ENCODE measurements at regions not wholly inside any gene's neighbourhood (a gene's known extent, or its start where the extent isn't known, plus 50 kb on each side); places are given as distances from the start of the nearest gene placed in this dataset.
A peak's percentile ranks its signal among the peaks of the same experiment; 100 is the strongest.
"Not testable (repeated sequence)": the region's sequence is repeated elsewhere in the genome, so short reads cannot be mapped to it uniquely, and the experiment has no call there.

DNA sequence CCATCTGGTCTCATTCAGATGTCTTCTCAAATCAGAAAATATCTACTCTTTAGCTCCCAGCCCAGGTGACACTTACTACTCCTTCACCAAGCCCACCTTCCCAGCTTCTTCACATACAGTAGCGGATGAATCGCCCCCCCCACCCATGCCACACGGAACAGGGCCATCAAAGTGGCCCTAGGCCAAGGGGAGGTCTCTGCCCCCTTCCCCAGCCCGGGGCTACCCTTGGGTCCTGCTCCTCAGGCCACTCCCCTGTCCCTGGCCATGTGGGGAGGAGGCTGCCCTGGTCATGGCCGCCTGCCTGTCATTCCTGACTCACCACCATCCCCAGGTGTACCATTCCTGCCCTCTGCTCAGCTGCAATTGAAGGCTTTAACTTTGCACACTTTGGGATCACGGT is 142.8 kb downstream of the NECTIN1 start:
- CTCF ChIA-PET, result no interaction called here
- peaks cover 9% of the 10 kb centered on the region for H3K4me1 Mint-ChIP-seq
- no peaks in the 10 kb centered on the region for H3K9me3 Mint-ChIP-seq
- no peak overlapping the region for H3K27ac Mint-ChIP-seq
- DNase-seq, result no peak
- H3K27me3 Mint-ChIP-seq, result peaks cover 73% of the 10 kb centered on the region
- no peak overlapping the region for H3K4me3 Mint-ChIP-seq
- no peaks in the 10 kb centered on the region for H3K36me3 Mint-ChIP-seq

- Mint-ChIP-seq H3K27ac (no peak overlapping the region), H3K4me1 (peaks cover 7% of the 10 kb centered on the region), H3K9me3 (no peaks in the 10 kb centered on the region), H3K36me3 (no peaks in the 10 kb centered on the region), H3K4me3 (no peak overlapping the region), H3K27me3 (peaks cover 76% of the 10 kb centered on the region)
- no peak for DNase-seq
- CTCF ChIA-PET, result no interaction called here
These were observed 143.8 kb downstream of the NECTIN1 start for GRCh38 chr11:119585043-119585781.

DNA sequence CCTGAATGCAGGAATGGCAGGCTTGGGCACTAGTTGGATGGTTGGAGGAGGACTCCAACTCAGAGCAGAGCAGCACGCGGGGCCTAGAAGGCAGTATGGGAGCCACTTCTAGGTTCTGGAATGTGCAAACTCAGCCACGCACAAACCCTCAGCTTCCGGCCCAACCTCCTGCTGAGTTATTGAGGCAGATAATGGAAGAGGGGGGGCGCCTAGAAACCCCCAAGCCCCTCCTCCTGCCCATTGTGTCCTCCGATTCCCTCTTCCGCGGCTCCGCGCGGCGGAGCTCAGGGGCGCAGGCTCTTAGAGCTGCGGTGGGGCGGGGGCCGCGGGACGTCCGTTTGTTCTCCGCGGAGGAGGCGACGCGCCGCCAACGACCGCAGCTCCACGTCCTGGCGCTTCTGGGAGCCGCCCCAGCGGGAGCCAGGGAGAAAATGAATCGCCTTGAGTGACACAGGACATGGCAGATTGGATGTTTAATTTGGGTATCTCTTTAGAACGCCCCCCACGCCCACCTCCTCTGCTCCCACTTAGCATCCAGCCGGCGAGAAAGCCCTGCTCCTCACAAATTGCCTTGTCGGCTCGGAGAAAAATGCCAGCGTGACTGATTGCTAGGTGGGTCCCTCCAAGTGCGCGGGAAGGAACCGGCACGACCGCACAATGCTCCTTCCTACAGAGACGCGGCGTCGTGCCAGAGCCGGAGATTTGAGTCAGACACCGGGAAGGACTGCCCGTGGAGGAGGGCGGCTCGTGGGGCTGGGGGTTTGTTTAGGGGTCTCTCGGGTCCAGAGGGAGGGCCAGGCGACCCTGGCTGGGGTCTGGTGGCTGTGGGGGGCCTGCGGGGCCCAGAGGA is 144.6 kb downstream of the NECTIN1 start:
- Mint-ChIP-seq H3K9me3 (no peaks in the 10 kb centered on the region), H3K36me3 (no peaks in the 10 kb centered on the region), H3K4me1 (peaks cover 7% of the 10 kb centered on the region), H3K27me3 (peaks cover 78% of the 10 kb centered on the region), H3K4me3 (no peak overlapping the region), H3K27ac (no peak overlapping the region)
- DNase-seq, result peak; percentile 25
- CTCF ChIA-PET, result interaction anchor here (1.2 kb wide), 1 partner anchor 52 kb away, joined by 3 read pairs; no protein-coding TSS in a partner anchor

GRCh38 chr11:119583585-119583984 is 145.4 kb downstream of the NECTIN1 start:
- Mint-ChIP-seq H3K27ac (no peak overlapping the region), H3K9me3 (no peaks in the 10 kb centered on the region), H3K36me3 (no peaks in the 10 kb centered on the region), H3K4me3 (no peak overlapping the region), H3K4me1 (peaks cover 7% of the 10 kb centered on the region), H3K27me3 (peaks cover 74% of the 10 kb centered on the region)
- CTCF ChIA-PET, result interaction anchor here (0.7 to 1.2 kb wide), 2 partner anchors 51 to 588 kb away, joined by 3 to 5 read pairs; no protein-coding TSS in a partner anchor
- no peak for DNase-seq

- H3K27ac Mint-ChIP-seq, CTCF ChIA-PET, H3K9me3 Mint-ChIP-seq, H3K4me3 Mint-ChIP-seq, H3K36me3 Mint-ChIP-seq, H3K4me1 Mint-ChIP-seq, DNase-seq: not testable (repeated sequence)
- H3K27me3 Mint-ChIP-seq, result peaks cover 66% of the 10 kb centered on the region
These were observed 147.6 kb downstream of the NECTIN1 start for GRCh38 chr11:119581396-119581795.

- Mint-ChIP-seq H3K4me3 (no peak overlapping the region), H3K4me1 (peaks cover 7% of the 10 kb centered on the region), H3K27ac (no peak overlapping the region), H3K36me3 (no peaks in the 10 kb centered on the region), H3K27me3 (peaks cover 59% of the 10 kb centered on the region), H3K9me3 (no peaks in the 10 kb centered on the region)
- CTCF ChIA-PET, result no interaction called here
- no peak for DNase-seq
These were observed 148.2 kb downstream of the NECTIN1 start for GRCh38 chr11:119580751-119581150.

GRCh38 chr11:119580081-119580480 is 148.9 kb downstream of the NECTIN1 start:
- CTCF ChIA-PET, result no interaction called here
- Mint-ChIP-seq H3K4me3 (no peak overlapping the region), H3K27ac (no peak overlapping the region), H3K9me3 (no peaks in the 10 kb centered on the region), H3K27me3 (peaks cover 52% of the 10 kb centered on the region), H3K4me1 (peaks cover 7% of the 10 kb centered on the region), H3K36me3 (no peaks in the 10 kb centered on the region)
- DNase-seq, result no peak

DNA sequence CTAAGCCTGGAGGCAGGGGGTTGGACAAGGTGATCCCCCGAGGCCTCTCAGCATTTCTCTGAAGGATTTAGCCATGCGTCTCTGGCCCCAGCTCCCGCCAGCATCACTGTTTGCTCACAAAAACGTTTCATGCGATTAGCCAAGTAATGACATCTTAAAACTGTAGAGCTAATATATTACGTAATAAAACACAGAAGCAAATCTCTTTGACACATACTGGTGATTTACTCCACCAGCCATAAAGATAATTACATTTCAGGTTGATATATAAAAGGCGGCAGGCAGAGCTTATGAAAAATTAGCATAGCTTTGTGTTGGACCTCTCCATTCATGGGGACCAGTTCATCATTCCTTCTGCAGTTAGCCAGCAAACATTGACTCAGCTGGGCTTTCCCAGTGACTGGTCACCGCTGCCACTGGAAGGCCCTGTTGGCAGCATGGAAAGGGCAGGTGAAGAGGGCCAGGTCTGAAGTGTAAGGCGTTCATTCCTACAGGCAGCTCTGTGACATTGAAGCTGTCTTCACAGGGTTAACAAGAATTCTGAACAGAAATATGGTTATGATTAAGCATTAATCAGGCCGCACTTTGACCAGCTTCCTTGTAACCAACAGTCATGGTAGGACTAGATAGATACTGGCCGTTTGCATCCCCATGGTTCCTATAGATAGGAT is 150.3 kb downstream of the NECTIN1 start:
- CTCF ChIA-PET, result no interaction called here

GRCh38 chr11:119573858-119574257 is 150.9 kb upstream of the THY1 start:
- Mint-ChIP-seq H3K4me1 (no peaks in the 10 kb centered on the region), H3K36me3 (no peaks in the 10 kb centered on the region), H3K27me3 (peaks cover 14% of the 10 kb centered on the region), H3K9me3 (no peaks in the 10 kb centered on the region), H3K4me3 (no peak overlapping the region), H3K27ac (no peak overlapping the region)
- no peak for DNase-seq
- CTCF ChIA-PET, result no interaction called here

More for the DNA sequence above, 150.3 kb downstream of the NECTIN1 start:
- no peaks in the 10 kb centered on the region for H3K4me1 Mint-ChIP-seq
- no peak overlapping the region for H3K27ac Mint-ChIP-seq
- H3K36me3 Mint-ChIP-seq, result no peaks in the 10 kb centered on the region
- DNase-seq, result no peak
- H3K27me3 Mint-ChIP-seq, result peaks cover 38% of the 10 kb centered on the region
- H3K4me3 Mint-ChIP-seq, result no peak overlapping the region
- H3K9me3 Mint-ChIP-seq, result no peaks in the 10 kb centered on the region

DNA sequence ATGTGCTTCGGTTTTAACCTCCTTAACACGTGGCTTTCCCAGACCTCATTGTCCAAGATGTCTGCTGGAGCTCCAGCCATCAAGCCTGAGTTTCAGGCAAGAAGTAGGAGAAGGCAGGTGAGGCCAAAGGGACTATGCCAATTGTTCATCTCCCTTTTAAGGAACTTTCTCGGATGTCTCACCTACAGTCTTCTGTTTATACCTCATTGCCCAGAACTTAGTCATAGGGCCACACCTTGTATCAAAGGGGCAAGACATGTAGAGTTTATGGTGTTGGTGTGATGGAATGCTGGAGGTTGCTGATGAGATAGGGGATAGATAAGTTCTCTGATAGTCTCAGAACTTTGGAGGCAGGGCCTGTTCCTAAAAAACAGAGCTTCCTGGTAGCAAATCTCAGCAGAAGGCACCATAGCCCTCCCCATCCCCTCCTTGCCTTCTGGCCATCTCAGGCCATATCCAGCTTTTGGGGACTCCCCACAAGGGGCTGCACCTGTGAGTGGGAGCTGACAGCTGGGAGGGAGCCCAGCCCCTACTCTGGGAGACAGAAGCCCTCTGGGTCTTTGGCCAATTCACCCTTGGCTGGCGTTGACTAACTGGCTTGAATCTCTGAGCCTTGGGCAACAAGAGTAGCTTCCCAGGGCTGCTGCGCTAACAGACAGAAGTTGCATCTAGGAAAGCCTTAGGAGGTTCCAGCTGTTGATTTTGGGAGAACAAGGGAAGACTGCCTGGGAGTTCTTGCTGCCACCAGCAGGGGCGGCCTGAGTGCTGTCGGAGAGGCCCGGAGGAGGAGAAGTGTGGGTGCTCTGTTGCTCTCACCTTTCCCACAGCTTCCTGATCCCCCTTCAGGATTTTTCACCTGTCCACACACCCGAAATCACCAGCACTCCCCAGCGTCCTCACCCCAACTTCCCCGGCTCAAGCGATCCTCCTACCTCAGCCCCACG is 149.8 kb upstream of the THY1 start:
- H3K27me3 Mint-ChIP-seq, result peaks cover 14% of the 10 kb centered on the region
- CTCF ChIA-PET, result no interaction called here

GRCh38 chr11:119571311-119571710 is 148.3 kb upstream of the THY1 start:
- CTCF ChIA-PET, result no interaction called here
- H3K36me3 Mint-ChIP-seq, result no peaks in the 10 kb centered on the region
- H3K27me3 Mint-ChIP-seq, result peaks cover 10% of the 10 kb centered on the region
- H3K4me3 Mint-ChIP-seq, result no peak overlapping the region
- DNase-seq, result no peak
- H3K9me3 Mint-ChIP-seq, result no peaks in the 10 kb centered on the region
- no peaks in the 10 kb centered on the region for H3K4me1 Mint-ChIP-seq
- H3K27ac Mint-ChIP-seq, result no peak overlapping the region

More for the DNA sequence above, 149.8 kb upstream of the THY1 start:
- DNase-seq, result no peak
- no peaks in the 10 kb centered on the region for H3K9me3 Mint-ChIP-seq
- no peaks in the 10 kb centered on the region for H3K4me1 Mint-ChIP-seq
- no peak overlapping the region for H3K27ac Mint-ChIP-seq
- H3K4me3 Mint-ChIP-seq, result no peak overlapping the region
- no peaks in the 10 kb centered on the region for H3K36me3 Mint-ChIP-seq

- Mint-ChIP-seq H3K27ac (no peak overlapping the region), H3K4me3 (no peak overlapping the region), H3K36me3 (no peaks in the 10 kb centered on the region), H3K27me3 (peaks cover 12% of the 10 kb centered on the region), H3K4me1 (no peaks in the 10 kb centered on the region), H3K9me3 (no peaks in the 10 kb centered on the region)
- DNase-seq, result no peak
- CTCF ChIA-PET, result no interaction called here
These were observed 145.0 kb upstream of the THY1 start for GRCh38 chr11:119567688-119568582.

DNA sequence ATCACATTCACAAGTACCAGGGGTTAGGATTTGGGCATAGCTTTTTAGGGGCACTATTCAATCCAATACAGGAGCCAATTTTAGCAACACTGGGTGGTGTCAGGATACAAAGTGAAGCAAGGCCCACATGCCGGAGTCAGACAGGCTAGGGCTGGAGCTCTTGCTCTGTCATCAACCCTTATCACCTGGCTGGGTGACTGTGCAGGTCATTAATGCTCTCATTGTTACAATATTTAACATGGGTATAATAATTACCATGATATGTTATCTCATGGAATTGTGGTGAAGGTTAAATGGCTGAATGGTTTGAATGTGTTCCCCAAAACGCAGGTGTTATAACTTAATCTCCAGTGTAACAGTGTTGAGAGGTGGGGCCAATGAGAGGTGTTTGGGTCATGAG is 143.3 kb upstream of the THY1 start:
- H3K4me3 Mint-ChIP-seq, result no peak overlapping the region
- CTCF ChIA-PET, result no interaction called here
- no peaks in the 10 kb centered on the region for H3K9me3 Mint-ChIP-seq
- DNase-seq, result no peak
- H3K27ac Mint-ChIP-seq, result no peak overlapping the region
- peaks cover 17% of the 10 kb centered on the region for H3K27me3 Mint-ChIP-seq
- no peaks in the 10 kb centered on the region for H3K36me3 Mint-ChIP-seq
- no peaks in the 10 kb centered on the region for H3K4me1 Mint-ChIP-seq
